ENCODE measurements at regions not wholly inside any gene's neighbourhood (a gene's known extent, or its start where the extent isn't known, plus 50 kb on each side); places are given as distances from the start of the nearest gene placed in this dataset.

DNA sequence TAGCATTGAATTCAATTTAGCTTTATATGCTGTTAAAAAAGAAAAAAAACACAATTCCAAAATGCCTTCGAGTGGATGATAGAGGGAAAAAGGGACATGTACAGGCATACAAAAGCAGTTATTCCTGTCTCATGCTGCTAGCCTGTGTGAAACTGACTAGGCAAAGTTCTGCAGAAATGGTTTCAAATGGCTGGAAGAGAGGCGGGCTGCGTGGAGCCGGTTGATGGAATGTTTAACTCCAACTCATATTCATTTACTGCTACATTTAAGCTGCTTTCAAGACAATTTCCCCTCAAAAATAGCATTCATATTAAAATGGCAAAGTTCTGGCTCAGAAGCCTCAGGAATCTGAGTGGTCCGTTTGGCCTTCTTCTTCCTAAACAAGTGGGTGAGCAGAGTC is 143.8 kb upstream of the PPARGC1A start:
- no peak for DNase-seq

DNA sequence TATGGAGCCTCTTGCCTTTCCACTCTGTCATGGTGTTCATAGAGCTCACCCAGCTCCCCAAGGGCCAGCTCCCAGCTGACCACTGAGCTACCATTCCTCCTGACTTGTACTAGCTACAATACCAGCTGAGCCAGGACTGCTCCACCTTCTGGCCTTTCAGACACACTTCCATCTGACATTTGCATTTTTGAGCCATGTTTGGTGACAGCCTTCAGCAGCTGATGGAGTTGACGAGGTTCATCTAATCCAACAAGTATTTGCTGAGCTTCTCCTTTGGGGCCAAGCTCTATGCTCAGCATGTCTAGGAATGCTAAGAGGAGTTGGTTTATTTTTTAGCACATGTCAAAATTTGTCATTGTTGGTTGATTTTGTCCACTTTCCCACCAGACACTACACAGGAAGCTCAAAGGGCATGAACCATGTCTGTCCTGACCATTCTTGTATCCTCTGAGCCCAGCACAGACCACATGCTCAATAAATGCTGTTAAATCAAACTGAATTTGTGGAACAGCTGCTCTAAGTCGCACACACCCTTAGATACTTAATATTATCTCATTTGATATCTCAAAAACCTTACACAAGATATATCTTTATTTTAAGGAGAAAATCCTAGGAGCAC is 142.6 kb upstream of the PPARGC1A start:
- DNase-seq = no peak

DNA sequence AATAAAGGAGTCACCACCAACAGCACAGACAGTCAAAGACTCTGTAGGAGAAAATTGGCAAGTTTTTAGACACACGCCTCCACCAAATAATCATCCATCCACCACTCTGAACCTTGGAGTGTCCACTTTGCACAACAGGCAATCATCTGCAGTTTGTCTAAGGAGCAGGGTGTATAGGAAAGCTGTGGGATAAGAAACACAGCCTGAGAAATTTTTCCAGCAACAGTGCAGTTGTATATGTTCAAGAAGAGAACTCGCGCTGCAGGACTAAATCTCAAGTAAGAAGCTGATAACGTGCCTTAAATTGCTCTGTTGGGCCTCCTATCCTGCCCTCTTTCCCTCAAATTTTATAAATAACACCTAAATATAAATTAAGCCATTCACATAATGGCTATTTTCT is 136.7 kb upstream of the PPARGC1A start:
- no peak for DNase-seq

DNA sequence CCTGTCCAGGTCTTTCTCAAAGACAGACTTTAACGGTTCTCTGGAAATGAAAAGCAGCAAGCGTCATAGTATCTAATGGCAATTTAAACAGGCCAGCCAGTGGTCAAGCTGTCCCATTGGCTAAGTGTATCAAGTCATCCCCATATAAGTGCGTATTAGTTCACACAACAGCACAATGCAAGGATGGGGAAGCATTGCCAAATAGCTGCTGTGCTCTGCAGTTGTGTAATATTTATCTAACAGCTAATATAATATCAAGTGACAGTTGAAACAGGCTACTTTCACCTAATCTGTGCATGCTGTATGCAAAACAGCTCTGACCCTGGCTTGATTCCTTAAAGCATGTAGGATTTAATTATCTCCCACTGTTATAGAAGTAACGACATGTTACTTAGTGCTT is 134.8 kb upstream of the PPARGC1A start:
- no peak for DNase-seq

DNA sequence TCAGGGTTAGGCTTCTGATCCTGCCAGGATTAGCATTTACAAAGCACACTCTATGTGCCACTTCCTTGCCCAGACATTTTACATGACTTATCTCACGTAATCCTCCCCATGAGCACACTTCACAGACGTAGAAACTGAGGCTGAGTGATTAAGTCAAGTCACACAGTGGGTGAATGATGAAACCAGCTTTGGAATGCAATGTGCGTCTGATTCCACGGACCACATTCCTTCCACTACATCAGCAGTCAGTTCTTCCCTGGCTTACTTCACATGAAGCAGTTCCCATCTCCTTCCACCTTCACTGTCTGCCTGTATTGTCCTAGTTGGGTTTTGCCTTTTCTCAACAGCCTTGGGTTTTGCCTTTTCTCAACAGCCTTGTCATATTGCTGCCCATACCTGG is 134.3 kb upstream of the PPARGC1A start:
- DNase-seq = no peak

DNA sequence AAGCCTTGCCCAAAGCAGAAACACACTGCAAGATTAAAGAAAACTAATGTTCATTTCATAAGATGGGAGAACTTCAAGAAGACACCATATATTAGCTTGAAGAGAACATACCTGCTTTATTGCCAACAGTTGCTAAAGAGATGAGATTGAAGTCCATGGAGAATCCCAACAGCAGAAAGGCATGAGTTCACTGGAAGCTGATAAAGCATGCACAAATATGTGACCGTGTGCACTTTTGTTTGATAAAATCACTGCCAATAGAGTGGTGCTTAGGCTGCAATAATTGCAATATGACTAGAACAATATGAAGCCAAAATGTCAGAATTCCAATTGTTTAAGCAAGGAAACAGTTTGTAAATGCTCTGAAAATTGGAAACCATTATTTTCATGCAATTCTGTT is 125.9 kb upstream of the PPARGC1A start:
- no peak for DNase-seq

DNA sequence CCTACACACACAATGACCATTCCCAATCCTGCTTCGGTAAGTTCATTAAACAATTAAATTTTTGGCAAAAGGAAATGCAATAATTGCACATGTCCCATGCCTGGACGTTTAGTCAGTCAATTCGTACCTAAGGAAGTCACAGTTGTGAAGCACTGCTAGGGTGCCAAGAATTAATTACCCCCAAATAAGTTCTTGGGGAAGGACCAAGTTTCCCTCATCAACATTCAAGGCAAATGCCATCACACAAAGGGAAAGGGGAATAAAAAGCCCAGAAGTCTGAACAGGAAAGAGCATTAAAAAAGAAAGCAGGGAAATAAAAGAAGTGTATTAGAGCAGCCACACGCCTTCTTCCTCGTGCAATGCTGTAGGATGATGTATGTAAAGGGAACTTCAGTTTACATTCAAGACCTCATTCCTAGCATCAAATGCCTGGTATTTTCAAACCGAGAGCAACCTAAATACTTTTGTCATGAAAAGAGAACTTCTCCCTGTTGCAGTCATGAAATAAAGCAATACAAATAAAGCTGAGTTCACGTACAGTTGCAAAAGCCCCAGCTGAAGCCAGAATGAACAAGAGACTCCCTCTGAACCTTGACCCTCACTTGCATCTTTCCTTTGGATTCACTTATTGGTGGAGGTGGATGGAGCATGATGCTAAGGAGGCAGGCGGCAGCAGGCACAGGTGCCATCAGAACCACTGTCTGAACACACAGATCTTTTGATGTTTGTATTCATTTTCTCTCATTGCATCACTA is 124.0 kb upstream of the PPARGC1A start:
- no peak for DNase-seq

DNA sequence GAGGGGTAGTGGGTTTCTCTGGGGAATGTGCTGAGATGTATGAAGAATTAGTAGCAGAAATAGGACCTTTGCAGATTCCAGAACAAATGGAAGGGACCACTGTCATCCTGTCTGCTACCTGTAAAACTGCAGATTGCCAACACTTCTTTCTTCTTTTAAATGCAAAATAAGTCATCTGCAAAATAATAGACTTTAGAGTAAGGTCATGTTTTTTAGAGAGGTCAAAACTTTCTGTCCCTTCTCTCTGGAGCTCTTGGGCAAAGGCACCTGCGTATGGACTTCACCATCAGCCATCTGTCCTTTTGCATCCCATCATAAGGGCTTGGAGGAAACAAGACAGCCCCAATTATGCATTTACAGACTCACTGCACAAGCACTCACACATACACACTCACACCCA is 121.1 kb upstream of the PPARGC1A start:
- no peak for DNase-seq

DNA sequence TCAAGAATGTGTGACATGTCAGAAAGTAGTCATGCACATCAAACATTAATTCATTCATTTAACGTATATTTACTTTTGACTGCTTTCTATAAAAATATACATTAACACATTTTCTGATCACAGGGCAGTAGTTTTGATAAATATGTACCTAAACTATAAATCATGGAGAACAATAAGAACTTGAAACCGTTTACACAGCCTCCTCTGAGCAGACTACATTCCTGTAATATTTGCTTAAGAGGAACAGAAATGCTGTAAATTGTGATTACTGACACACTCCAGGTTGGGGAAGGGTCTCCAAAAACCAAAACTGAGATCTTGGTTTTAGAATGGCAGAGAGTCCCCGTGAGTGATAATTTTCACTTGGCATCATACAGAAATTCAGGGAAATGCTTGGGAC is 120.7 kb upstream of the PPARGC1A start:
- DNase-seq = no peak

DNA sequence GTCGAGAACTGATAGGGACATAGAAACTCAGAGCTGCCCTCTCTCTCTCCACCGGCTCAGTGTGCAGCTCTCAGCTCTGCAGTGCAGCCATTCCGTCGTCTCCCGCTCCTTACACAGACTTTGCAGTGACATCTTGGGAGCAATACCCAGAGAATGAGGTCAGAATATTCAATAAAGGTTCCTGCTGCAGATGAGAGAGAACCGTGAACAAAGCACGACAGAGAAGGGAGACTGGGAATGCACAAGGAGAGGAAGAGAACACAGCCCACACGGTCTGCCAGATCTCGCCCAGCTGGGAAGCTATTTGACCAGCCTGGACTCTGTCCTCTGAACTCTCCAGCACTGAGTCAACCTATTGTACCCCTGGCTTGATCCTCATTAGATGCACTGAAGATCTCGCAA is 118.0 kb upstream of the PPARGC1A start:
- DNase-seq = no peak

DNA sequence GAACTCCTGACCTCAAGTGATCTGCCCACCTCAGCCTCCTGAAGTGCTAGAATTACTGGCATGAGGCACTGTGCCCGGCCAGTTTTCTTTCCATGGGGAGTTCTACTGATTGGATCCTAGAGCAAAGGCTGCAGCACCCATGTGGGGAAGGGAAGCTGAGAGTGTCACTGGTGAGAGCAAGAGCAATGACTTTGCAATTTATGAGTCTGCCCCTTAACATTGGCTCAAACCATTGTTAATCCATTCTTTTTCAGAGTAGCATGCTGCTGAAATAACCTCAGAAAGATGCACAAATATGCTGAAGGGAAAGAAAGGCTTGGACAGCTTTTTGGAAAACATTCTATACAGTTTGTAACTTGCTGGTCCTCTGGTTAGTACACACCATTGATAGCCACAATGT is 116.4 kb upstream of the PPARGC1A start:
- no peak for DNase-seq

DNA sequence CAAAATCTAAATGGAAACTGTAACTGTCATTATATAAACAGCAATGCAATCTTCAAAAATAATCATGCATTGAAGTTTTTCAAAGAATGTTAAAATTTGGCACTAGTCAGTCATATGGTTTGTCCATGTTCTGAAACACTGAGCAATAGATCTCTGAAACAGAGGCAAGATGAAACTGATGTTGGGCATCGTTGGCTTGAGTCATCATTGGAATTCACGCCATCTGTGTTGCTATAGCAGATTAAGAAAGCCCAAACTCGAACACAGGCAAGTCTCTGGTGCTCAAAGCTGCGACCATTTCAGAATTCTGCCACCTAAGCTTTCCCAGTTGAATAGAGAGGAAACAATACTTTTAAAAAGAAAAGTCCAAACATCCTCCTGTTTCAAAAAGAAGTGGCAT is 114.1 kb upstream of the PPARGC1A start:
- DNase-seq = no peak

DNA sequence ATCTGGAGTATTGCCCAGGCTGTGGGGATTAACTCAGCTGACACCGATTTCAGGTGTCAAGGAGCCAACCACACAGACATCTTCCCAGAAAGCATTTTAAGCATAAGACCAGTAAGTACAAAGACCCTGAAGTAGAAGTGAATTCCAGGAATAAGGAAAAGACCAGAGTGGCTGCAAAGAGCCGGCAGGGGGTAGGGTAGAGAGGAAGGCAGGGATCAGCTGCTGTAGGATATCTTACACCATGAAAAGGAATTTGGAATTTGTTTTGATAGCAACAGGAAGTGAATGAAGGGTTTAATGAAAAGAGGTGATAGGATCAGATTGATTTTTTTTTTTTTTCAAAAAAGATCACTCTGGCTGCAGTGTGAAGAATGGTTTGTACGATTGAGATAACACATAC is 113.6 kb upstream of the PPARGC1A start:
- DNase-seq = no peak

DNA sequence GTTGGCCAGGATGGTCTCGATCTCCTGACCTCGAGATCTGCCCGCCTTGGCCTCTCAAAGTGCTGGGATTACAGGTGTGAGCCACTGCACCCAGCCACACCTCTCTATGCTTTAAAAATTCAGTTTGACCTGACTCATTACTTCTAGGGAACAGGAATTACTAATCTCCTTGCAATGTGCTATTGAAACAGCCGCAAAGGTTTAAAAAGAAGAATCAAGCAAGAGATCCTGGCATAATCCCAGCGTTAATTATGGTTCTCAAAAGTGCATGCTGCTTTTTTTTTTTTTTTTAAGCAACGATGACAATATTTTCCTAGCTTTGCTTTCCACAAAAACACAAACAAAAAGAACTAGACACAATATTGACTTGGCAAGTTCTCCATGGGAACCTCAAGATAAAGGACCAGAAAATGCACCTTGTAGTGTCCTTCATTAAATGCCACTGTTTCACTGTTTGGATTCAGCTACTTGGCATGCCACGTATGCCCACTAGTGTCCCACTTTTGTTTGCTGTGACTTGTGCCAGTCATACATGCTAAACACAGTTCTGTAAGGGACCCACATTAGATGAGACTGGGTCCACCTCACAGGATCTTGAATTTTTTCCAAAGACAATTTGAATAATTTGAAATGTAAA is 112.6 kb upstream of the PPARGC1A start:
- no peak for DNase-seq

DNA sequence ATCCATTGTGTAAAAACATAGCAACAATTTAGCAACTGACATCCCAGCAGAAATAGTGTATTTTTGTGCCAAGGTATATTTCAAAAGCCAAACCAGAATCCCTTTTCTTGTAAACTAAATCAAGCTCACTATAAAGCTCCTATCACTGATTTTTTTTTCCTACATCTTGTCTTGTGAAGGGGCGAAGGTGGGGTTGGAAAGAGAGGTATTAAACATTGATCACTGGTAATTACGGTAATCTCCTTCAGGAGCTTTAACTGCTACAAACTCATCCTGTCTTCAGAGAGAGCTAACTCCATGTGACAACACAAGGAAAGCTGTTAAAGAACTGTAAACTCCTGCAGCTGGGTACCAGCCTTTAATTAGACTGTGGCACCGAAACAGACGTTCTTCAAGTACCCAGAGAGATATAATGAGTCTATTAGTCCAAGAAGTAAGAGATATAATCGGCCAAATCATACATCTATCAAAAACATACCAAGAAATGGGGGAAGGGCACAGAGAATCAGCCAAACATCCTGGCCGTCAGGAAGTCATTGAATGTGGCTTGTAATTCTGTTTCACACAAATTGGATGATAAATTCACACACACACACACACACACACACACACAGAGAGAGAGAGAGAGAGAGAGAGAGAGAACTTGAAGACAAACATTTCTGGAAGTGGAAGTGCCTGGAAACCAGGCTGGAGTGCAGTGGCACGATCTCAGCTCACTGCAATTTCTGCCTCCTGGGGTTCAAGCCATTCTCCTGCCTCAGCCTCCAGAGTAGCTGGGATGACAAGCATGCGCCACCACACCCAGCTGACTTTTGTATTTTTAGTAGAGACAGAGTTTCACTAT is 111.9 kb upstream of the PPARGC1A start:
- no peak for DNase-seq

DNA sequence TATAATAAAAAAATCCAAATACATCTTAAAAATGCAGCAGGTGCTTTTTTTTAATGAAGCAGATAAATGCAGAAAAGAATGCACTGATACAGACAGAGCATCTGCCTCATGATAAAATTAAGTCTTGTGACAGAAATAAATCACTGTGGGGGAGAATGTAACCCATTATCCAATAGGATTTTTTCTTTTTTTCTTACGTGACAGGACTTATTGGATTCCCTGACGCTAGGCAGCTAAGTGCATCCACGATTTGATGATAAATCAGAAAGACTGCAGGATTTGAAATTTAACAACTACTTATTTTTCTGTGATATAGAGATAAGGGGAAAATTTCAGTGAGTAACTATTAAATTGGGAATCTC is 110.6 kb upstream of the PPARGC1A start:
- no peak for DNase-seq

DNA sequence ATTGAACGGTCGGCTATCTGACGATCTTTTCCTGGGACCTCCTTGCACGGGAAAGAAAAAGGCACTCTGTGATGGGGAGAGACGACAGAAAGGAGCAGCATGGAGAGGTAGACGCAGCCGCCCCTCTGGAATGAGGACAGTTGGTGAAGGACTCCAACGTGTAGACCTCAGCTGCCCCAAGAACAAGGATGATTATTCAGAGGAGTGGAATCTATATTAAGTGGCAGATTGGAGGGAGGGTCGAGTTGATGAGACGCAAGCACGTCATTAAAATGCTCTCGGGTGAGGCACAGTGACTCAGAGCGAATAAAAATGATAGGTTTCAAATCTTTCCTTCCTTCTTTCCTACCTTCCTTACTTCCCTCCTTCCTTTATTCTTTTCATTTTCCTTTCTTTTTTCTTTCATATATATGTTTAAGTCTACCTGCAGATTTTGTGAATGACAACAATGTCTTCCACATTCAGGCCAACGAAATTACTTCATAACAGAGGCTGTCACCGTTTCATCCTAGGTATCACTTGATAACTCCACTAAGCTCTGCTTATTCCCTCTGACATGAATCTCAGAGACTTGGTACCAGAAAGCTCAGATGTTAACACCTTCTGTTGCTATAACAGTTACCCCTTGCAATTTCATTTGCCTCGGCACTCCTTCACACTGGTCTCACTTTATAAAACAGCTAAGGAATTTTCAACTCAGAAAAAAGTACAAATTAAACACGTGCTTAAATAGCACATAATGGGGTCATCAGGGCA is 110.0 kb upstream of the PPARGC1A start:
- no peak for DNase-seq

DNA sequence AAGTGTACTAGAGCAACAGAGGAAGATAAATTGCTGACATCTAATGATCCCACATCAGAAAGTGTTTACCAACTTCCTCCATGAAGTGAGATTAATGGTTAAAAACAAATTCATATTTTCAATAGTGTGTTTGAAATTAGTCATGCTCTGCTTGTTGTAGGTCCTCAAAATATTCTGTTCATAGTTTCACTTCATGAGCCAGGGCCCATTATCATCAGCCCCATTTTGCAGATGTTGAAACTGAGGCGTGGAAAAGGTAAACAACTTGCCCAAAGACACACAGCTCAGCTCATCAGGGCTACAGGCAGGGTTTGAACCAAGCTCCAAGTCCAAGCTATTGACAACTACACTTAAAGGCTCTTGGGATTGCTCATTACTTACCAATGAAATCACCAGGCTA is 103.5 kb upstream of the PPARGC1A start:
- no peak for DNase-seq

DNA sequence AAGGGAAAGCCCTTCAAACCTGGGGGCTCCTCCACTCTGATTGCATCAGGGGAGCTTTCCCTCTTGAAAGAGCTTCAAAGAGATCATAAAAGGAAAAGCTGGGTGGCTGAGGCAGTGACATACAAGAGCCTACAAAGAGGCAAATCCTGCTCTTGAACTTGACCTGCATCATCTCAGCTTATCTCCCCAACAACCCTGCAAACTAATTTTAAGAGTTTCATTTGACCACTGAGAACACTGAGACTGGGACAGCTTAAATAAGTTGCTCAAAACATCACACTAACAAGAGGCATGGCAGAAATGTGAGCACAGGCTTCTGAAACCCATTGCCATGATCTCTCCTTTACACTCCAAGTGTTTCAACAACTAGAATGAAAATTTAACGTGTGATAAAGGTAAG is 101.6 kb upstream of the PPARGC1A start:
- no peak for DNase-seq

DNA sequence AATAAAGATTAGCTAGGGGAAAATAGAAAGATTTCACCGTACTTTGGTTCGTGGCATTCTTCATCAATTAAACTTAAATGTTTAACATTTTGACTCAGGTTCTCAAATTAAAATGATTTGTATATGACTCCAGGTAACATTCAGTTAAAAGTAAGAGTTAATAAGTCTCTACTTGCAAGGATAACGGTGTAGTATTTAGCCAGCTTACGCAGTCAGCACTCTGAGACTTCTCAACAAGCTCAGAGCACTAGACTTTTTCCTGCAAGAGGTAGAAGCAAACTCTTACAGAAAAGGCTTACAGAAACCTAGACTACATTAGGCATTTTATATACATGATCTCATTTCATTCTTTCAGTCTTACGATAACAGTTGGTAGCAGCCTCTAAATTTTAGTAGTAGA is 96.4 kb upstream of the PPARGC1A start:
- DNase-seq = no peak

DNA sequence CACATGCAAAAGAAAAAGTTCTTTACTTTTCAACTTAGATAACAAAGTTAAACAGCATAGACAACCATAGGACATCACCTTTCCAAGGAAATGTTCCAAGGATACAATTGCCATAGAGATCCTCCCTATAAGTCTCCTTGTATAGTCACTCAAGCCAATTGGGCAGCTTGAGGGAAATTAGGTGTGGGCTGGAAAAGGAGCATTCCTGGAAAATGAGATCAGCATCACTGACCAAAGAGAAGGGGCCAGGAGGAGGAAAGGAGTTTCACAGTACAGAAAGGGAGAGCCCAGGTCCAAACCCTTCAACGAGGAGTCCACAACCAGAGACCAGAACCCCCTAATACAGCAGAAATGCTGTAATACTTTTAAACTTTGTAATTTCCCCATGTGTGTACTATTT is 91.5 kb upstream of the PPARGC1A start:
- DNase-seq = no peak

DNA sequence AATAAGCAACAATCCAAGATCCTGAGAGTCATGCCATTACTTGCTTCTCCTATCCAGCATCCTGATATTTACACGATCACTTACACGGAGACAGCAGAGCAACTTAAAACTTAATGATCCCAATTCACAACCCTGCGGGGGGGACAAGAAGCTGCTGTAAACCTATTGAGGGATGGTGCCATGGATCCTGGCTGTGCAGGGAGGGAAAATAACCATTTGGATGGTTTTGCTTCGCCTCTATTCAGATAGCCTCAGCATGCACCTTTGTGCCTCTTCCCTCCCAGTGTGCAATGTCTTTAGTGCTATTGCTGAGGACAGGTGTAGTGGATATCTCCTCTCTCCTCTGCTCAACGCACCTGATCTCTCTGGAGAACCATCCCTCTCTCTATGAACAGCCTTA is 89.7 kb upstream of the PPARGC1A start:
- DNase-seq = no peak

DNA sequence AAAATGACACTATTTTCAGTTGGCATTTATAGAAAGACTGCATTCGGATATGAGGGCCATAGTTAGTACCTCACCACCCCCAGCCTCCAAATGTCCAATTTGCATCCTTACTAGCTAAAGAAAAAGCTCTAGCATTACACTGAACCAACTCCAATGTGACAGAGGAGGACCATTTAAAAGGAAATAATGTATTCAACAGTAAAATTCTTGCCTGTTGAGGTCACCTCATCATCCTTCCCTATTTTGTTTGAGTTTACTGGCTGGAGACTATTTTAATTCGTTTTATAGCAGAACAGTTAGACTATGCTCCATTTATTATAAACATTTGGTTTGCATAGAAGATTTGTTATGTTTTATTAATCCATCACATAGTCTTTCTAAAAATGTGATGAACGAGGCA is 88.2 kb upstream of the PPARGC1A start:
- no peak for DNase-seq

Measured in NCI-H187 treated with DMSO at 0.1 percent for 48 hours (cell line).